ENCODE measurements at regions not wholly inside any gene's neighbourhood (a gene's known extent, or its start where the extent isn't known, plus 50 kb on each side); places are given as distances from the start of the nearest gene placed in this dataset.
"Not testable (repeated sequence)": the region's sequence is repeated elsewhere in the genome, so short reads cannot be mapped to it uniquely, and the experiment has no call there.

- not testable (repeated sequence) for DNase-seq (ENCODE audit: low spot score)
Measured at GRCh38 chr16:22718598-22718997, 95.4 kb upstream of the HS3ST2 start.

- no peak for DNase-seq (ENCODE audit: low spot score)
Measured at GRCh38 chr16:22719945-22720344, 94.0 kb upstream of the HS3ST2 start.

GRCh38 chr16:22721511-22722100, 92.4 kb upstream of the HS3ST2 start:
- DNase-seq (ENCODE audit: low spot score): no peak

GRCh38 chr16:22722551-22723541, 91.1 kb upstream of the HS3ST2 start:
- not testable (repeated sequence) for DNase-seq (ENCODE audit: low spot score)

GRCh38 chr16:22726868-22727267, 87.1 kb upstream of the HS3ST2 start:
- DNase-seq (ENCODE audit: low spot score): no peak

- no peak for DNase-seq (ENCODE audit: low spot score)
Measured at GRCh38 chr16:22727285-22728166, 86.4 kb upstream of the HS3ST2 start.

GRCh38 chr16:22728167-22728836, 85.7 kb upstream of the HS3ST2 start:
- DNase-seq (ENCODE audit: low spot score): peak; percentile 2

GRCh38 chr16:22732400-22732799, 81.6 kb upstream of the HS3ST2 start:
- DNase-seq (ENCODE audit: low spot score): no peak

- DNase-seq (ENCODE audit: low spot score): no peak
Measured at GRCh38 chr16:22732959-22733358, 81.0 kb upstream of the HS3ST2 start.

- no peak for DNase-seq (ENCODE audit: low spot score)
Measured at GRCh38 chr16:22734368-22734767, 79.6 kb upstream of the HS3ST2 start.

- DNase-seq (ENCODE audit: low spot score): no peak
Measured at GRCh38 chr16:22736791-22737190, 77.2 kb upstream of the HS3ST2 start.

- DNase-seq (ENCODE audit: low spot score): no peak
Measured at GRCh38 chr16:22739077-22739476, 74.9 kb upstream of the HS3ST2 start.

GRCh38 chr16:22743401-22743800, 70.6 kb upstream of the HS3ST2 start:
- DNase-seq (ENCODE audit: low spot score): no peak

- no peak for DNase-seq (ENCODE audit: low spot score)
Measured at GRCh38 chr16:22751104-22751667, 62.8 kb upstream of the HS3ST2 start.

GRCh38 chr16:22751685-22752084, 62.3 kb upstream of the HS3ST2 start:
- DNase-seq (ENCODE audit: low spot score): no peak

GRCh38 chr16:22753451-22753850, 60.5 kb upstream of the HS3ST2 start:
- DNase-seq (ENCODE audit: low spot score): no peak

GRCh38 chr16:22754577-22754976, 59.4 kb upstream of the HS3ST2 start:
- DNase-seq (ENCODE audit: low spot score): no peak

GRCh38 chr16:22757202-22757601, 56.8 kb upstream of the HS3ST2 start:
- DNase-seq (ENCODE audit: low spot score): no peak

GRCh38 chr16:22762486-22762885, 51.5 kb upstream of the HS3ST2 start:
- no peak for DNase-seq (ENCODE audit: low spot score)

- peak; percentile 65 for DNase-seq (ENCODE audit: low spot score)
Measured at GRCh38 chr16:22763437-22764080, 50.4 kb upstream of the HS3ST2 start.
